ENCODE measurements at regions not wholly inside any gene's neighbourhood (a gene's known extent, or its start where the extent isn't known, plus 50 kb on each side); places are given as distances from the start of the nearest gene placed in this dataset.

GRCh38 chr10:21458126-21458871 is 67.2 kb downstream of the SKIDA1 start:
- TF ChIP-seq POLR2A (IDR thresholded peaks at IDR 0.05; ENCODE audit: low read depth, low read length), result no peak
- TF ChIP-seq EZH2 (IDR thresholded peaks at IDR 0.05; ENCODE audit: borderline replicate concordance, control insufficient read depth, low read depth, low read length), result no peak
- no peak for TF ChIP-seq CREB1 (IDR thresholded peaks at IDR 0.05; ENCODE audit: low read depth)
- no peak for TF ChIP-seq POLR2AphosphoS5 (IDR thresholded peaks at IDR 0.05; ENCODE audit: low read length)
- no peak for TF ChIP-seq NR2C2 (IDR thresholded peaks at IDR 0.05; ENCODE audit: borderline replicate concordance, control insufficient read depth, insufficient read length, low read depth)
- no peak for TF ChIP-seq SMC3 (IDR thresholded peaks at IDR 0.05; ENCODE audit: borderline replicate concordance, low read length)
- no peak for TF ChIP-seq REST (IDR thresholded peaks at IDR 0.05; ENCODE audit: low read depth, low read length)
- TF ChIP-seq CTCF (IDR thresholded peaks at IDR 0.05 in 2 of 3, conservative IDR thresholded peaks at IDR 0.05 in 1 of 3; ENCODE audit: control insufficient read depth in 2 of 3, extremely low read depth in 1 of 3, insufficient read depth in 1 of 3, low read depth in 3 of 3, low read length in 3 of 3), result no peak
- TF ChIP-seq FOXM1 (IDR thresholded peaks at IDR 0.05; ENCODE audit: low read depth, low read length), result no peak
- no peak for TF ChIP-seq SRF (IDR thresholded peaks at IDR 0.05; ENCODE audit: low read depth in 2 of 2, low read length in 2 of 2)
- TF ChIP-seq SUPT20H (IDR thresholded peaks at IDR 0.05; ENCODE audit: borderline replicate concordance, control insufficient read depth, low read depth, low read length), result no peak
- TF ChIP-seq CBX5 (IDR thresholded peaks at IDR 0.05; ENCODE audit: low read depth), result no peak
